ENCODE measurements at regions not wholly inside any gene's neighbourhood (a gene's known extent, or its start where the extent isn't known, plus 50 kb on each side); places are given as distances from the start of the nearest gene placed in this dataset.

DNA sequence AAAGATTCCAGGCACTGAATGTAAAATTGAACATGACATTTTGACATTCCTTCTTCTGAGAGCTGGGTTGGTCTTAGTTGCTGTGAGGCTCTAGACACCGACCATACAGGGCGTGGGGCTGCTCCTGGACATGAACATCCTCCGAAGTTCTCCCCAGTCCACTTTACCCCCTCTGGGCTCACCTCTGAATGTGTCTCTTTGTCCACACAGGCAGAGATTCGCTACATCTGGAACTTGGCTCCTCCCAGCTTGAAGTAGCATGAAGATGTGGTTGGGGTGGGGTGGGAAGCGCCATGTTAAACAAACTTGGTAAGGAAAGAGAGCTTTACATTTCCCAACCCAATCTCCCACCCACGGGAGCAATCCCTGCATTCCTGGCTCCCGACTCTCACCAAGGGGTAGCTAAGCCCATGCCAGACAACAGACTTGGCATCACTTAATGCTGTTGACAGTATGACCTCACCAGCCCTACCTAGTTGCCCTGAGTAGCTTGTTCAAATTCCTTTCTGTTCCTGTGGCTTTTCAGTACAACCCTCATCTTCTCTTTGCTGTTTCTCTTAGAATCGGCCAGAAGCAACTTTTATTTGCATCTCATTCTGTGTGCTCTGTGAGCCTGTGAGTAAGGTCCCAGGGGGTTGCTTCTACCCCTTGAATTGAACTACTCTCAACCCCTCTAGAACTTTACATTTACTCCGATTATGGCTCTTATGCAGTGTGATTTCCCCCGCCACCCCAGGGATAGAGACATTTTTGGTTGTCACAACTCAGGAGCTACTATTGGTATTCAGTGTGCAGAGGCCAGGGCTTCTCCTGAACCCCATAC is 211.4 kb downstream of the SEC23IP start:
- Histone ChIP-seq H3K36me3 (replicated peaks; ENCODE audit: insufficient read depth, low read depth) (no peaks in the 10 kb centered on the region), H3K4me3 (no peak overlapping the region), H2AFZ (no peak overlapping the region), H3K27me3 (no peaks in the 10 kb centered on the region), H3K79me2 (no peaks in the 10 kb centered on the region), H3K27ac (no peak overlapping the region), H3K9me3 (ENCODE audit: low read depth) (no peaks in the 10 kb centered on the region), H3K9me2 (replicated peaks; ENCODE audit: insufficient read depth) (no peaks in the 10 kb centered on the region), H3K4me2 (no peak overlapping the region), H4K20me1 (ENCODE audit: insufficient read depth, poor library complexity, severe bottlenecking) (no peaks in the 10 kb centered on the region), H3K4me1 (ENCODE audit: insufficient read depth) (no peaks in the 10 kb centered on the region)
- TF ChIP-seq, protein P1, sequence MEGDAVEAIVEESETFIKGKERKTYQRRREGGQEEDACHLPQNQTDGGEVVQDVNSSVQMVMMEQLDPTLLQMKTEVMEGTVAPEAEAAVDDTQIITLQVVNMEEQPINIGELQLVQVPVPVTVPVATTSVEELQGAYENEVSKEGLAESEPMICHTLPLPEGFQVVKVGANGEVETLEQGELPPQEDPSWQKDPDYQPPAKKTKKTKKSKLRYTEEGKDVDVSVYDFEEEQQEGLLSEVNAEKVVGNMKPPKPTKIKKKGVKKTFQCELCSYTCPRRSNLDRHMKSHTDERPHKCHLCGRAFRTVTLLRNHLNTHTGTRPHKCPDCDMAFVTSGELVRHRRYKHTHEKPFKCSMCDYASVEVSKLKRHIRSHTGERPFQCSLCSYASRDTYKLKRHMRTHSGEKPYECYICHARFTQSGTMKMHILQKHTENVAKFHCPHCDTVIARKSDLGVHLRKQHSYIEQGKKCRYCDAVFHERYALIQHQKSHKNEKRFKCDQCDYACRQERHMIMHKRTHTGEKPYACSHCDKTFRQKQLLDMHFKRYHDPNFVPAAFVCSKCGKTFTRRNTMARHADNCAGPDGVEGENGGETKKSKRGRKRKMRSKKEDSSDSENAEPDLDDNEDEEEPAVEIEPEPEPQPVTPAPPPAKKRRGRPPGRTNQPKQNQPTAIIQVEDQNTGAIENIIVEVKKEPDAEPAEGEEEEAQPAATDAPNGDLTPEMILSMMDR (IDR thresholded peaks at IDR 0.05; ENCODE audit: poor library complexity), result no peak
- TF ChIP-seq EZH2 (IDR thresholded peaks at IDR 0.05; ENCODE audit: borderline replicate concordance) (no peak), EZH2phosphoT487 (IDR thresholded peaks at IDR 0.05; ENCODE audit: low read depth, severe bottlenecking, unreplicated experiment) (no peak)
- 69% methylated on average over 10 of the region's 10 CpGs for WGBS (ENCODE audit: low lambda C conversion rate, missing lambda C conversion rate)
- no peak for DNase-seq (ENCODE audit: low spot score)

DNA sequence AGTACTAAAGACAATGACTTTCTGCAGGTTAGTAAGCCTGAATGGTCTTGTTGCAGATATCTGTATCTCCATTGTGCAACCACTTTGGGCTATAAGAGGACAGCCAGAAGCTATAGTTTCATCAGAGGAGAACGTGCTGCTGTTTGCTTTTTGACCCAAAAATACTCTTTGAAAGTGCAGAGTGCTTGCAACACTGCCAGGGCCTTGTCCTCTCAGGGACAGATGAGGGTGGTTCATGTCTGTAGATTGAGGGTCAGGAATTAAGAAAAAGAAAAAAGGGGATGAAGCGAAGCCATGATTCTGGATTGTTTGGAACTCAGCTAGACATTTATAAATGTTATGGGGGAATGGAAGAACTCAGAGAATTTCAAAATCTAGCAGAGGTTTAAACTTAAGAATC is 212.5 kb downstream of the SEC23IP start:
- no peaks in the 10 kb centered on the region for H3K79me2 ChIP-seq
- H2AFZ ChIP-seq, result no peak overlapping the region
- H3K9me3 ChIP-seq (ENCODE audit: low read depth), result no peaks in the 10 kb centered on the region
- no peaks in the 10 kb centered on the region for H3K9me2 ChIP-seq (replicated peaks; ENCODE audit: insufficient read depth)
- H3K4me2 ChIP-seq, result no peak overlapping the region
- H3K4me1 ChIP-seq (ENCODE audit: insufficient read depth), result no peaks in the 10 kb centered on the region
- H3K27ac ChIP-seq, result no peak overlapping the region
- 69% methylated on average over 2 of the region's 2 CpGs for WGBS (ENCODE audit: low lambda C conversion rate, missing lambda C conversion rate)
- H3K27me3 ChIP-seq, result no peaks in the 10 kb centered on the region
- H3K4me3 ChIP-seq, result no peak overlapping the region
- TF ChIP-seq EZH2 (IDR thresholded peaks at IDR 0.05; ENCODE audit: borderline replicate concordance) (no peak), EZH2phosphoT487 (IDR thresholded peaks at IDR 0.05; ENCODE audit: low read depth, severe bottlenecking, unreplicated experiment) (no peak)
- TF ChIP-seq, protein P1 (IDR thresholded peaks at IDR 0.05; ENCODE audit: poor library complexity), result no peak
- no peaks in the 10 kb centered on the region for H3K36me3 ChIP-seq (replicated peaks; ENCODE audit: insufficient read depth, low read depth)
- DNase-seq (ENCODE audit: low spot score), result no peak
- no peaks in the 10 kb centered on the region for H4K20me1 ChIP-seq (ENCODE audit: insufficient read depth, poor library complexity, severe bottlenecking)

DNA sequence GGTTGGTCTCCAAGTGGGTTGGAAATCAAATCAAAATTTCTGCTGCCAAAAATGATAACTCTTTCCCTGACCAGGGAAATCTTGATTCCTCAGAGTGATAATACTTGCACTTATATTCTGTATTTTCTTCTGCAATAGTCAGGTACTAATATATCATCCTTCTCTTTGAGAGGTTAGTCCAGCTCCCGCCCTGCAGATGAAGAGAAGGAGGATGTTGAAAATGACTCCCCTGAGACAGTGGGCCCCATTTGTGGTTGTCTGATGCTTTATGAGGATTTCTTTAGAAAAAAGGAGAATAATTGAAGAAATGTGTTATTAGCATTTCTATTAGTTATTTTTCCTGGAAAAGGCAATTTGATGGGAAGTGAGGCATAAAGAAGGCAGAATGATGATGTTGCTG is 213.0 kb downstream of the SEC23IP start:
- Histone ChIP-seq H3K79me2 (no peaks in the 10 kb centered on the region), H4K20me1 (ENCODE audit: insufficient read depth, poor library complexity, severe bottlenecking) (no peaks in the 10 kb centered on the region), H3K4me3 (no peak overlapping the region), H3K9me2 (replicated peaks; ENCODE audit: insufficient read depth) (no peaks in the 10 kb centered on the region), H3K4me1 (ENCODE audit: insufficient read depth) (no peaks in the 10 kb centered on the region), H3K4me2 (no peak overlapping the region), H3K27me3 (no peaks in the 10 kb centered on the region), H3K36me3 (replicated peaks; ENCODE audit: insufficient read depth, low read depth) (no peaks in the 10 kb centered on the region), H2AFZ (no peak overlapping the region), H3K9me3 (ENCODE audit: low read depth) (no peaks in the 10 kb centered on the region), H3K27ac (no peak overlapping the region)
- WGBS (ENCODE audit: low lambda C conversion rate, missing lambda C conversion rate), result 67% methylated on average over 1 of the region's 1 CpG
- DNase-seq (ENCODE audit: low spot score), result no peak
- TF ChIP-seq, protein P1 (IDR thresholded peaks at IDR 0.05; ENCODE audit: poor library complexity), result no peak
- TF ChIP-seq EZH2phosphoT487 (IDR thresholded peaks at IDR 0.05; ENCODE audit: low read depth, severe bottlenecking, unreplicated experiment) (no peak), EZH2 (IDR thresholded peaks at IDR 0.05; ENCODE audit: borderline replicate concordance) (no peak)
